GM12878 (cell line): ENCODE measurements at regions not wholly inside any gene's neighbourhood (a gene's known extent, or its start where the extent isn't known, plus 50 kb on each side); places are given as distances from the start of the nearest gene placed in this dataset.

Experiments used
- ATAC-seq: fragments of 200-7000 bp; cut with Tn5 transposase; 3 replicates; pipeline ENCODE4 v1.9.1; 2020; ENCODE audit warnings: mild to moderate bottlenecking, moderate library complexity
- BruUV-seq: library from RNA; stranded (reverse); fragments of 400-500 nt; replicated peaks from 2 replicates; lab custom pipeline; 2021; lab: Mats Ljungman, UMichigan
- CTCF ChIA-PET: fragments of 300-600 bp; sonication (Branson Sonifier 250); formaldehyde crosslinking; extraction: SDS; loops from one replicate; lab custom pipeline; 2021; ENCODE audit warnings: inconsistent platforms; lab: Yijun Ruan, JAX
- POLR2A ChIA-PET: fragments of 350-600 bp; formaldehyde crosslinking; extraction: SDS; loops from one replicate; lab custom pipeline; 2021; ENCODE audit warnings: inconsistent platforms; lab: Charles Lee
- RAD21 ChIA-PET: fragments of 300-600 bp; sonication (Branson Sonifier 250); formaldehyde crosslinking; loops from one replicate; lab custom pipeline; 2023; ENCODE audit warnings: antibody characterized with exemption; ENCODE audit not compliant: unreplicated experiment; lab: Charles Lee
- SMC1A ChIA-PET: fragments of 300-600 bp; sonication (Branson Sonifier 250); formaldehyde crosslinking; loops from one replicate; lab custom pipeline; 2023; ENCODE audit not compliant: unreplicated experiment, uncharacterized antibody; lab: Charles Lee
- DNase-seq: peaks from one replicate; pipeline ENCODE4 v3.0.0-alpha.2; 2011; ENCODE audit warnings: low read depth, low spot score
- FAIRE-seq: peaks from 3 replicates; lab custom pipeline; 2011; peaks lifted over from hg19 to GRCh38; lab: Jason Lieb, UNC
- H2AFZ ChIP-seq: 2 replicates; pipeline ENCODE4 v1.6.0; 2011; ENCODE audit warnings: low read depth, low read length, control low read depth; ENCODE audit not compliant: control insufficient read depth
- H3K27ac ChIP-seq: 2 replicates; pipeline ENCODE4 v1.5.1; 2011; ENCODE audit warnings: control low read depth; ENCODE audit not compliant: control insufficient read depth, insufficient read depth
- H3K27me3 ChIP-seq, 2 experiments: replicated peaks in 1 of 2; 2 replicates each; pipeline versions ENCODE4 v1.6.0 to v1.6.1; 2011; ENCODE audit warnings: low read length in 1 of 2; ENCODE audit not compliant: control insufficient read depth in 2 of 2, insufficient read depth in 2 of 2
- H3K36me3 ChIP-seq, 2 experiments: 2 replicates each; pipeline ENCODE4 v1.5.1; 2011; ENCODE audit warnings: low read length in 1 of 2; ENCODE audit not compliant: control insufficient read depth in 2 of 2, insufficient read depth in 2 of 2
- H3K4me1 ChIP-seq: 2 replicates; pipeline ENCODE4 v1.6.1; 2011; ENCODE audit warnings: mild to moderate bottlenecking, low read length, moderate library complexity, mixed read lengths; ENCODE audit not compliant: control insufficient read depth, insufficient read depth
- H3K4me2 ChIP-seq: 2 replicates; pipeline ENCODE4 v1.6.0; 2011; ENCODE audit warnings: control low read depth; ENCODE audit not compliant: control insufficient read depth, insufficient read depth
- H3K4me3 ChIP-seq: fragments of 200-600 bp; sonication (generic); 2 replicates; pipeline ENCODE4 v1.5.1; 2016
- H3K79me2 ChIP-seq: 2 replicates; pipeline ENCODE4 v1.6.0; 2011; ENCODE audit warnings: low read length; ENCODE audit not compliant: control insufficient read depth, insufficient read depth
- H3K9ac ChIP-seq: 2 replicates; pipeline ENCODE4 v1.8.0; 2011; ENCODE audit warnings: low read length, control low read depth, mixed read lengths; ENCODE audit not compliant: control insufficient read depth, insufficient read depth
- H3K9me3 ChIP-seq: replicated peaks from 3 replicates; pipeline ENCODE4 v1.5.1; 2011; ENCODE audit warnings: mild to moderate bottlenecking, low read length; ENCODE audit not compliant: control insufficient read depth, insufficient read depth
- H4K20me1 ChIP-seq: 2 replicates; pipeline ENCODE4 v1.6.0; 2011; ENCODE audit not compliant: control insufficient read depth, insufficient read depth
- BMI1 ChIP-seq: fragments of 450-650 bp; IDR thresholded peaks from 2 replicates; pipeline ENCODE4 v1.6.1; 2016; ENCODE audit warnings: mild to moderate bottlenecking, moderate library complexity, borderline replicate concordance
- CHD2 ChIP-seq: IDR thresholded peaks from 2 replicates; pipeline ENCODE4 v1.6.1; 2011; ENCODE audit warnings: low read depth, low read length, improper control_type of control experiment, borderline replicate concordance
- CREB1 ChIP-seq: IDR thresholded peaks from 2 replicates; pipeline ENCODE4 v1.6.1; 2012; ENCODE audit warnings: low read depth, mild to moderate bottlenecking, inconsistent platforms
- EED ChIP-seq: sonication (generic); IDR thresholded peaks from 2 replicates; pipeline ENCODE4 v1.6.1; 2016; ENCODE audit warnings: antibody characterized with exemption, low read depth
- GATAD2B ChIP-seq: fragments of 450-650 bp; conservative IDR thresholded peaks from 2 replicates; pipeline ENCODE4 v1.6.1; 2017; ENCODE audit warnings: low read depth, mild to moderate bottlenecking, moderate library complexity
- MYB ChIP-seq: fragments of 150-350 bp; IDR thresholded peaks from 2 replicates; pipeline ENCODE4 v1.6.1; 2014; ENCODE audit warnings: mild to moderate bottlenecking, low read depth, low read length, borderline replicate concordance
- RFX5 ChIP-seq: IDR thresholded peaks from 2 replicates; pipeline ENCODE4 v1.6.1; 2011; ENCODE audit warnings: low read depth, low read length, improper control_type of control experiment
- SMC3 ChIP-seq: IDR thresholded peaks from 2 replicates; pipeline ENCODE4 v1.6.1; 2011; ENCODE audit warnings: low read length, improper control_type of control experiment, borderline replicate concordance
- WGBS: methylation state at CpG from one replicate; pipeline ENCODE4 v1.1.6; 2016; ENCODE audit warnings: low lambda C conversion rate; ENCODE audit not compliant: insufficient replicate concordance, insufficient coverage; ENCODE audit errors: missing lambda C conversion rate; 5-methylcytosine and 5-hydroxymethylcytosine counted together
- in situ Hi-C: fragments of 300-500 bp; cut with MboI; formaldehyde crosslinking; loops from 9 replicates; pipeline ENCODE4 v1.14.3; 2018; ENCODE audit warnings: mixed read lengths
- intact Hi-C: fragments of 100-400 bp; cut with micrococcal nuclease; formaldehyde crosslinking; loops from one replicate; pipeline ENCODE4 v1.14.2; 2022; ENCODE audit not compliant: unreplicated experiment
- TF ChIP-seq, protein P1 (sequence below): IDR thresholded peaks from 2 replicates; pipeline ENCODE4 v1.6.1; 2012; ENCODE audit warnings: low read depth, low read length, improper control_type of control experiment
- TF ChIP-seq, protein P2 (sequence below): fragments of 450-650 bp; IDR thresholded peaks from 2 replicates; pipeline ENCODE4 v1.6.1; 2017; ENCODE audit warnings: low read depth, mild to moderate bottlenecking, moderate library complexity
- TF ChIP-seq, protein P3 (sequence below): fragments of 450-650 bp; IDR thresholded peaks from 2 replicates; pipeline ENCODE4 v1.6.1; 2017; ENCODE audit warnings: antibody characterized with exemption, mild to moderate bottlenecking, moderate library complexity
- TF ChIP-seq, protein P4 (sequence below): IDR thresholded peaks from 2 replicates; pipeline ENCODE4 v1.6.1; 2012; ENCODE audit warnings: low read length, inconsistent platforms
- TF ChIP-seq, protein P5 (sequence below): IDR thresholded peaks from 2 replicates; pipeline ENCODE4 v1.6.1; 2012; ENCODE audit warnings: low read depth, low read length, improper control_type of control experiment

DNA sequence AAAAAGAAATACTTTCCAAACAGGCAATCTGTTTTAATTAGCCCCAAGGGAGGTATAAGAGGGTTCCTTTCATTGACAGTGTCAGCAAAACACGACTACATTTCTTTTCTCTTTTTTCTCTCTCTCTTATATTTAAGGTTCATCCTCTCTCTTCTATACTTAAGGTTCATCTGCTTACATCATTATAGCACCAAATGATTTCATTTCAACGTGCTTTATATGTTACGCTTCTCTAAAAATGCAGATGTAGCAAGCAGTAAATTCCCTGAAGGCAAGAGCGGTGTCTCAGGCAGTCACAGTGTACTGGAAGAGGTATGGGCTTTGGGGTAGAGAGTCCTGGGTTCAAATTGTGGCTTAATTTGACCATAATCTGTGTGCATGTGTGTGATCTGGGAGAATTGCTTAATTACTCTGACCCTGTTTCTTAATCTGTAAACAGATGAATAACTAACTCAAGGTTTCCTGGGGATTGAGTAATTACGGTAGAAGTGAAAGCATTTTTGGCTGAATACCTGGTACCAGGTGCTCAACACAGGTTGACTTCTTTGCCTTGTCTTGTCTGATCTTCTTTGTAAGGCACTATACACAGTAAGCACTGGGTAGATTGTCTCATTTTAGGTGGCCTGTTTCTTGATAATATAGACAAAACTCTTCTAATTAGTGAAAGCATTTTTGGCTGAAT is 180.8 kb downstream of the SPRY1 start:
- Histone ChIP-seq H3K9me3 (peaks cover 4% of the 10 kb centered on the region), H3K27me3 (0 out of 4 replicates have a peak, but pooled peaks cover 0 to 2% of the 10 kb centered on the region in 2 experiments), H3K79me2 (no peaks in the 10 kb centered on the region), H3K4me2 (no peak overlapping the region), H4K20me1 (no peaks in the 10 kb centered on the region), H3K36me3 (no peaks in the 10 kb centered on the region), H3K4me1 (no peaks in the 10 kb centered on the region), H3K9ac (no peak overlapping the region), H3K4me3 (no peak overlapping the region), H2AFZ (no peak overlapping the region), H3K27ac (no peak overlapping the region)
- RAD21 ChIA-PET, result no interaction called here
- WGBS, result 41% methylated on average over 5 of the region's 5 CpGs
- CTCF ChIA-PET, result no interaction called here
- ATAC-seq (no peak), DNase-seq (no peak), FAIRE-seq (no peak)
- no TSS peak for BruUV-seq
- in situ Hi-C loops, result no loop called here
- intact Hi-C loops, result no loop called here
- TF ChIP-seq RFX5 (no peak), EED (no peak), SMC3 (no peak), BMI1 (no peak), CHD2 (no peak), CREB1 (no peak), GATAD2B (no peak), MYB (no peak)
- TF ChIP-seq, protein P1, sequence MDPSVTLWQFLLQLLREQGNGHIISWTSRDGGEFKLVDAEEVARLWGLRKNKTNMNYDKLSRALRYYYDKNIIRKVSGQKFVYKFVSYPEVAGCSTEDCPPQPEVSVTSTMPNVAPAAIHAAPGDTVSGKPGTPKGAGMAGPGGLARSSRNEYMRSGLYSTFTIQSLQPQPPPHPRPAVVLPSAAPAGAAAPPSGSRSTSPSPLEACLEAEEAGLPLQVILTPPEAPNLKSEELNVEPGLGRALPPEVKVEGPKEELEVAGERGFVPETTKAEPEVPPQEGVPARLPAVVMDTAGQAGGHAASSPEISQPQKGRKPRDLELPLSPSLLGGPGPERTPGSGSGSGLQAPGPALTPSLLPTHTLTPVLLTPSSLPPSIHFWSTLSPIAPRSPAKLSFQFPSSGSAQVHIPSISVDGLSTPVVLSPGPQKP, result no peak
- TF ChIP-seq, protein P2, sequence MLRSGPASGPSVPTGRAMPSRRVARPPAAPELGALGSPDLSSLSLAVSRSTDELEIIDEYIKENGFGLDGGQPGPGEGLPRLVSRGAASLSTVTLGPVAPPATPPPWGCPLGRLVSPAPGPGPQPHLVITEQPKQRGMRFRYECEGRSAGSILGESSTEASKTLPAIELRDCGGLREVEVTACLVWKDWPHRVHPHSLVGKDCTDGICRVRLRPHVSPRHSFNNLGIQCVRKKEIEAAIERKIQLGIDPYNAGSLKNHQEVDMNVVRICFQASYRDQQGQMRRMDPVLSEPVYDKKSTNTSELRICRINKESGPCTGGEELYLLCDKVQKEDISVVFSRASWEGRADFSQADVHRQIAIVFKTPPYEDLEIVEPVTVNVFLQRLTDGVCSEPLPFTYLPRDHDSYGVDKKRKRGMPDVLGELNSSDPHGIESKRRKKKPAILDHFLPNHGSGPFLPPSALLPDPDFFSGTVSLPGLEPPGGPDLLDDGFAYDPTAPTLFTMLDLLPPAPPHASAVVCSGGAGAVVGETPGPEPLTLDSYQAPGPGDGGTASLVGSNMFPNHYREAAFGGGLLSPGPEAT, result no peak
- TF ChIP-seq, protein P3, sequence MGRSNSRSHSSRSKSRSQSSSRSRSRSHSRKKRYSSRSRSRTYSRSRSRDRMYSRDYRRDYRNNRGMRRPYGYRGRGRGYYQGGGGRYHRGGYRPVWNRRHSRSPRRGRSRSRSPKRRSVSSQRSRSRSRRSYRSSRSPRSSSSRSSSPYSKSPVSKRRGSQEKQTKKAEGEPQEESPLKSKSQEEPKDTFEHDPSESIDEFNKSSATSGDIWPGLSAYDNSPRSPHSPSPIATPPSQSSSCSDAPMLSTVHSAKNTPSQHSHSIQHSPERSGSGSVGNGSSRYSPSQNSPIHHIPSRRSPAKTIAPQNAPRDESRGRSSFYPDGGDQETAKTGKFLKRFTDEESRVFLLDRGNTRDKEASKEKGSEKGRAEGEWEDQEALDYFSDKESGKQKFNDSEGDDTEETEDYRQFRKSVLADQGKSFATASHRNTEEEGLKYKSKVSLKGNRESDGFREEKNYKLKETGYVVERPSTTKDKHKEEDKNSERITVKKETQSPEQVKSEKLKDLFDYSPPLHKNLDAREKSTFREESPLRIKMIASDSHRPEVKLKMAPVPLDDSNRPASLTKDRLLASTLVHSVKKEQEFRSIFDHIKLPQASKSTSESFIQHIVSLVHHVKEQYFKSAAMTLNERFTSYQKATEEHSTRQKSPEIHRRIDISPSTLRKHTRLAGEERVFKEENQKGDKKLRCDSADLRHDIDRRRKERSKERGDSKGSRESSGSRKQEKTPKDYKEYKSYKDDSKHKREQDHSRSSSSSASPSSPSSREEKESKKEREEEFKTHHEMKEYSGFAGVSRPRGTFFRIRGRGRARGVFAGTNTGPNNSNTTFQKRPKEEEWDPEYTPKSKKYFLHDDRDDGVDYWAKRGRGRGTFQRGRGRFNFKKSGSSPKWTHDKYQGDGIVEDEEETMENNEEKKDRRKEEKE, result no peak
- TF ChIP-seq, protein P4, sequence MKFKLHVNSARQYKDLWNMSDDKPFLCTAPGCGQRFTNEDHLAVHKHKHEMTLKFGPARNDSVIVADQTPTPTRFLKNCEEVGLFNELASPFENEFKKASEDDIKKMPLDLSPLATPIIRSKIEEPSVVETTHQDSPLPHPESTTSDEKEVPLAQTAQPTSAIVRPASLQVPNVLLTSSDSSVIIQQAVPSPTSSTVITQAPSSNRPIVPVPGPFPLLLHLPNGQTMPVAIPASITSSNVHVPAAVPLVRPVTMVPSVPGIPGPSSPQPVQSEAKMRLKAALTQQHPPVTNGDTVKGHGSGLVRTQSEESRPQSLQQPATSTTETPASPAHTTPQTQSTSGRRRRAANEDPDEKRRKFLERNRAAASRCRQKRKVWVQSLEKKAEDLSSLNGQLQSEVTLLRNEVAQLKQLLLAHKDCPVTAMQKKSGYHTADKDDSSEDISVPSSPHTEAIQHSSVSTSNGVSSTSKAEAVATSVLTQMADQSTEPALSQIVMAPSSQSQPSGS, result no peak
- TF ChIP-seq, protein P5, sequence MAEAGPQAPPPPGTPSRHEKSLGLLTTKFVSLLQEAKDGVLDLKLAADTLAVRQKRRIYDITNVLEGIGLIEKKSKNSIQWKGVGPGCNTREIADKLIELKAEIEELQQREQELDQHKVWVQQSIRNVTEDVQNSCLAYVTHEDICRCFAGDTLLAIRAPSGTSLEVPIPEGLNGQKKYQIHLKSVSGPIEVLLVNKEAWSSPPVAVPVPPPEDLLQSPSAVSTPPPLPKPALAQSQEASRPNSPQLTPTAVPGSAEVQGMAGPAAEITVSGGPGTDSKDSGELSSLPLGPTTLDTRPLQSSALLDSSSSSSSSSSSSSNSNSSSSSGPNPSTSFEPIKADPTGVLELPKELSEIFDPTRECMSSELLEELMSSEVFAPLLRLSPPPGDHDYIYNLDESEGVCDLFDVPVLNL, result no peak
- SMC1A ChIA-PET, result no interaction called here
- POLR2A ChIA-PET, result no interaction called here
